ENCODE measurements at regions not wholly inside any gene's neighbourhood (a gene's known extent, or its start where the extent isn't known, plus 50 kb on each side); places are given as distances from the start of the nearest gene placed in this dataset.

- DNase-seq (ENCODE audit: insufficient read length, low spot score, missing footprints): no peak
- TF ChIP-seq, protein P1, sequence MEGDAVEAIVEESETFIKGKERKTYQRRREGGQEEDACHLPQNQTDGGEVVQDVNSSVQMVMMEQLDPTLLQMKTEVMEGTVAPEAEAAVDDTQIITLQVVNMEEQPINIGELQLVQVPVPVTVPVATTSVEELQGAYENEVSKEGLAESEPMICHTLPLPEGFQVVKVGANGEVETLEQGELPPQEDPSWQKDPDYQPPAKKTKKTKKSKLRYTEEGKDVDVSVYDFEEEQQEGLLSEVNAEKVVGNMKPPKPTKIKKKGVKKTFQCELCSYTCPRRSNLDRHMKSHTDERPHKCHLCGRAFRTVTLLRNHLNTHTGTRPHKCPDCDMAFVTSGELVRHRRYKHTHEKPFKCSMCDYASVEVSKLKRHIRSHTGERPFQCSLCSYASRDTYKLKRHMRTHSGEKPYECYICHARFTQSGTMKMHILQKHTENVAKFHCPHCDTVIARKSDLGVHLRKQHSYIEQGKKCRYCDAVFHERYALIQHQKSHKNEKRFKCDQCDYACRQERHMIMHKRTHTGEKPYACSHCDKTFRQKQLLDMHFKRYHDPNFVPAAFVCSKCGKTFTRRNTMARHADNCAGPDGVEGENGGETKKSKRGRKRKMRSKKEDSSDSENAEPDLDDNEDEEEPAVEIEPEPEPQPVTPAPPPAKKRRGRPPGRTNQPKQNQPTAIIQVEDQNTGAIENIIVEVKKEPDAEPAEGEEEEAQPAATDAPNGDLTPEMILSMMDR (IDR thresholded peaks at IDR 0.05; ENCODE audit: extremely low read depth, low read depth, low read length): no peak
These were observed 435.4 kb upstream of the ATP11B start for GRCh38 chr3:182357928-182358327.

DNA sequence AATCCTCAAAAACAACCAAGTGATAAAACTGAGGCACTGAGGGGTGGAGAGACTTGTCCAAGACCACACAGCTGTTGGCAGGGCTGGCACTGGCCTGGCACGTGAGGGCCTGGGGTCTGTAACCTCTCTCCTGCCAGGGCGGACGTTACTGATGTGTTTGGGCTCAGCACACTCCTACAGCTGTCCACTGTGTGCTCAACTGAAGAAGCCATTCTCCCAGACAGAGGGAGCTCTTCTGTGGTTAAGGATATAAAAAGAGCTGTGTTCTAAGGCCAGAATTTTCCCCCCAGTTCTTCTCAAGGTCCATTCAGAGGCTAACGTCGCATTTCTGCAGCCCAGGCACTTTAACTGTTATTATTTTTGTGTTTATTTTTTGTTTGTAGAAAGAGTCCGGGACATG lies 429.0 kb upstream of the ATP11B start:
- DNase-seq (ENCODE audit: insufficient read length, low spot score, missing footprints): no peak
- Histone ChIP-seq H3K4me2 (ENCODE audit: insufficient read depth, low read length) (no peak overlapping the region), H3K27ac (ENCODE audit: low read depth, low read length) (no peak overlapping the region), H3K9me3 (ENCODE audit: low read depth, low read length) (no peaks in the 10 kb centered on the region), H3K36me3 (ENCODE audit: insufficient read depth, low read length) (no peaks in the 10 kb centered on the region), H4K20me1 (ENCODE audit: insufficient read depth, low read length) (no peaks in the 10 kb centered on the region), H3K79me2 (ENCODE audit: insufficient read depth, low read length) (no peaks in the 10 kb centered on the region), H3K27me3 (ENCODE audit: insufficient read depth, low read length) (no peaks in the 10 kb centered on the region), H3K4me3 (ENCODE audit: insufficient read depth, low read length) (no peak overlapping the region), H2AFZ (ENCODE audit: low read length) (no peak overlapping the region), H3K4me1 (ENCODE audit: insufficient read depth, low read length) (no peaks in the 10 kb centered on the region)
- TF ChIP-seq, protein P1 (IDR thresholded peaks at IDR 0.05; ENCODE audit: extremely low read depth, low read depth, low read length): no peak

More at GRCh38 chr3:182357928-182358327, 435.4 kb upstream of the ATP11B start:
- H2AFZ ChIP-seq (ENCODE audit: low read length): no peak overlapping the region
- no peak overlapping the region for H3K4me2 ChIP-seq (ENCODE audit: insufficient read depth, low read length)
- no peaks in the 10 kb centered on the region for H3K4me1 ChIP-seq (ENCODE audit: insufficient read depth, low read length)
- no peaks in the 10 kb centered on the region for H3K79me2 ChIP-seq (ENCODE audit: insufficient read depth, low read length)
- H3K27ac ChIP-seq (ENCODE audit: low read depth, low read length): no peak overlapping the region
- no peak overlapping the region for H3K4me3 ChIP-seq (ENCODE audit: insufficient read depth, low read length)
- no peaks in the 10 kb centered on the region for H4K20me1 ChIP-seq (ENCODE audit: insufficient read depth, low read length)
- no peaks in the 10 kb centered on the region for H3K27me3 ChIP-seq (ENCODE audit: insufficient read depth, low read length)
- H3K9me3 ChIP-seq (ENCODE audit: low read depth, low read length): no peaks in the 10 kb centered on the region
- H3K36me3 ChIP-seq (ENCODE audit: insufficient read depth, low read length): no peaks in the 10 kb centered on the region

- H4K20me1 ChIP-seq (ENCODE audit: insufficient read depth, low read length): no peaks in the 10 kb centered on the region
- H2AFZ ChIP-seq (ENCODE audit: low read length): no peak overlapping the region
- no peak overlapping the region for H3K27ac ChIP-seq (ENCODE audit: low read depth, low read length)
- H3K79me2 ChIP-seq (ENCODE audit: insufficient read depth, low read length): no peaks in the 10 kb centered on the region
- no peak overlapping the region for H3K4me2 ChIP-seq (ENCODE audit: insufficient read depth, low read length)
- H3K4me1 ChIP-seq (ENCODE audit: insufficient read depth, low read length): no peaks in the 10 kb centered on the region
- H3K36me3 ChIP-seq (ENCODE audit: insufficient read depth, low read length): no peaks in the 10 kb centered on the region
- TF ChIP-seq, protein P1 (IDR thresholded peaks at IDR 0.05; ENCODE audit: extremely low read depth, low read depth, low read length): no peak
- no peaks in the 10 kb centered on the region for H3K27me3 ChIP-seq (ENCODE audit: insufficient read depth, low read length)
- no peaks in the 10 kb centered on the region for H3K9me3 ChIP-seq (ENCODE audit: low read depth, low read length)
- H3K4me3 ChIP-seq (ENCODE audit: insufficient read depth, low read length): no peak overlapping the region
- DNase-seq (ENCODE audit: insufficient read length, low spot score, missing footprints): no peak
These were observed 428.3 kb upstream of the ATP11B start for GRCh38 chr3:182364723-182365650.

GRCh38 chr3:182366746-182367145 lies 426.6 kb upstream of the ATP11B start:
- no peak overlapping the region for H3K4me2 ChIP-seq (ENCODE audit: insufficient read depth, low read length)
- no peaks in the 10 kb centered on the region for H3K27me3 ChIP-seq (ENCODE audit: insufficient read depth, low read length)
- no peak overlapping the region for H3K4me3 ChIP-seq (ENCODE audit: insufficient read depth, low read length)
- TF ChIP-seq, protein P1 (IDR thresholded peaks at IDR 0.05; ENCODE audit: extremely low read depth, low read depth, low read length): no peak
- H3K36me3 ChIP-seq (ENCODE audit: insufficient read depth, low read length): no peaks in the 10 kb centered on the region
- no peak for DNase-seq (ENCODE audit: insufficient read length, low spot score, missing footprints)
- H4K20me1 ChIP-seq (ENCODE audit: insufficient read depth, low read length): no peaks in the 10 kb centered on the region
- H3K4me1 ChIP-seq (ENCODE audit: insufficient read depth, low read length): no peaks in the 10 kb centered on the region
- H3K9me3 ChIP-seq (ENCODE audit: low read depth, low read length): no peaks in the 10 kb centered on the region
- H3K27ac ChIP-seq (ENCODE audit: low read depth, low read length): no peak overlapping the region
- no peak overlapping the region for H2AFZ ChIP-seq (ENCODE audit: low read length)
- no peaks in the 10 kb centered on the region for H3K79me2 ChIP-seq (ENCODE audit: insufficient read depth, low read length)
